ENCODE measurements at regions not wholly inside any gene's neighbourhood (a gene's known extent, or its start where the extent isn't known, plus 50 kb on each side); places are given as distances from the start of the nearest gene placed in this dataset.
"Not testable (repeated sequence)": the region's sequence is repeated elsewhere in the genome, so short reads cannot be mapped to it uniquely, and the experiment has no call there.

GRCh38 chr6:98343004-98343403 lies 491.4 kb upstream of the POU3F2 start:
- no peak for DNase-seq

DNA sequence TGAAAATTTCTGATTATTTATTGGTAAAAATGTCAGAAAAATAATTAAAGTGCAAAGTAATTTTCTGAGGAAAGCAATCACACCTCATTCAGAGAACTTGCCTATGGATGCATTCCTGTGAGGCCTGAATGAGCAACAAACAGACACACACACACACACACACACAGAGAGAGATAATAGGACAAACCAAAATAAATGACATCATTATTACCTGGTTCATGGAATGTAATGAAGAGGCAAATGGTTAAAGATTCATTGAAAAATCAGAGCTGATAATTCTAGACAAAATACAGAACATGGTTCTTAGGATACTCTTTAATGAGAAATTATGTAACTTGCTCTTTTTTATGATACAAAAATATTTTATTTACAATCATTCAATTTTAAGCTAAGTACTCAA lies 490.6 kb upstream of the POU3F2 start:
- no peak for DNase-seq

GRCh38 chr6:98352348-98352747 lies 482.0 kb upstream of the POU3F2 start:
- DNase-seq = no peak

DNA sequence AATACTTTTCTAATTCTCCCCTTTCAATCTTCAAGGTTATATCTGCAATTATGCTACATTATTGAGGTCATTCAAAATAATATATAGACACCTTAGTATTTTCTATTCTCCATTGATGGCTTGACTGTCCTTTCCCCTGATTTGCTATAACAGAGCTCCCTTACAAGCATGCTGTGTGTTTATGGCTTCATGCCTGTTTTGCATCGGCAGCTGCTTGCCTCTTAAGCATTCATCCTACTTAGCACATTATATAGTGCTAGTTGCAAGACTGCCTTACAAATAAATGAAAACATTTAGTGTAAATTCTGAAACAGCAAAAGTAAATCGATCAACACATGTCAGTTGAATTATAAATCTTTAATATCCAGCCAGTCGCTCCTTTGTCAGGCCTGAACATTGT lies 476.2 kb upstream of the POU3F2 start:
- no peak for DNase-seq

DNA sequence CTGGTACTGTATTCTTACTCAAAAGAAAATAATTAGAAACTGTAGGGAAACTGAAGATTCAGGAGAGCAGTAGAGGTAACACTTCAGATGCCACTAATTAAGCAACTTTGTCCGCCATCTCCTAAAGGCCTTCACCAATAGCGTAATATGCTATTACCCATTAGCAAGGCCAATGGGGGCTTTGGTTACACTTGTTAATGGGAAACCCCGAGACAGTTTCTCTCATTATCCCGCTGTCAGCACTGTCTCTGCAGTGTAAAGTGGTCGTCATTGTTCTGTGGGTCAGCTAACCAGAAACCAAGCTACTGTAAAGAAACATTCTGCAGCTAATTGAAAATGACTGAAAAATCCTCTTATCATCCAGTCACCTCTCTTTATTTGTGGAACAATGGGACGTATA lies 468.0 kb upstream of the POU3F2 start:
- no peak for DNase-seq

DNA sequence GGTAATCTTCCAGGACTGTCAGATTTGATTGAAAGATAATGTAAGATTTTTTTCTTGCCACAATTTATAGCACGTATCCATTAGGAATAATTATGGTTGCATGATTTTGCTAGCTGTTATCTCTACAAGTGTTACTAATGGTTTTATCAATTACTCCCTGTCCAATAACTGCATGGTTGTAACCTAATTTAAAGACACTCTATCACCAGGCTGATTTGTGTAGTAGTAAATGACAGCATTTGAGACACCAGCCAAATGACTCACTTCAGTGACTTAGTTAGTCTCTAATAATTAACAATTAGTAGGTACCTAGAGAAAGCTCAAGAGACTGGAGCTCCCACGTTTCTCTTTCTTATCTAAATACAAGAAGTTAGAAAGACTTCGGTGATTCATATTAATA lies 453.8 kb upstream of the POU3F2 start:
- no peak for DNase-seq

DNA sequence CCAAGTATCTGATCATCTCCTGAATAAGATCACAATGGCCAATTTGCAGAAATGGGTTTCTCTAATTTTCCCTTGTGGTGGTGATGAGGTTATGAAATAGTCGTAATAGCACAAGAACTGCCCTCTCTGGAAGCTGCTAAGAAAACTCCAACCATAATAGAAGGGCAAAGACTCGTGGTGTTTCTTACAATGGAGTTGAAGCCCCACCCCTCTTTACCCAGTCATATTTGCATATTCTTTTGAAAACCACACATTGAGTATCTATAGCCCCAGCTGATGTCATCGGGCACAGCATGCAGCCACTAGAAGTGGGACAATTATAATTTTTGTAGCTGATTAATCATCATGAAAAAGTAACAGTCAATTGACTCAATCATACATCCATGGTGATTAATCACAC lies 452.1 kb upstream of the POU3F2 start:
- no peak for DNase-seq

DNA sequence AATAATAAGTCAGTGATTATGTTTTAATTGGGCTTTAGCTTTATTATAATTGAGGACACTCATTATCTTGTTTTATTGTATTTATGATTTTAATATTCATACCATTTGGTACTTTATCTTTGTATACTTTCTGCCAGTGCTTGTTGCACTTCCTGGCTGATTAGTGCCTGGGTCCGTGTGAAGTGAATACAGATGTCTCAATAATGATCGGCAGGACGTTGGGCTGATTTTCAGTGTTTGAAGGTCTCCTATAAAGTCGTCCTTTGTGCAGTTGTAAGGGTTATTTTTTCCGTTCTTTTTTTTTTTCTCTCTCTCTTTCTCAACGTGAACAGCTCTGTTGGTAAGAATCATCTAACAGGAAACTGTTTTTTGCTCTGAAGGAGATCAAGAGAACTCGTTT lies 450.0 kb upstream of the POU3F2 start:
- no peak for DNase-seq

DNA sequence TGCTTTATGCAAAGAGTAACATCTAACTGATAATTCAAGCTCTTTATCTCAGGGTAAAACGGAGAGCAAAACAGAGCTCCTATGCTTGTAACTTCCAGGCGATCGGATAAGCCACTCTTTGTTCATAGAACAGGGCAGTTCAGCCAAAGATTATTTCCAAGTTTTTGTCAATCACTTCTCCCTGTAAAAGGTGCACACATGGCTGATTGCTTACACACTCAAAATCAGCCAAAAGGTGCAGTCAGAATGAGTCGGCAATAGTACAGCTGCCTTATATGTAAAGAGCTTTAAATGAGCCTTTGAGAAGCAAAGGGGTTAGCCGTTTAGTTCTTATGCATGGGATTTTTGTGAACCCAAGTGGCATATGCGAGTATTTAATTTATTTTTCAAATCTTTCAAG lies 449.6 kb upstream of the POU3F2 start:
- DNase-seq = peak; percentile 11

DNA sequence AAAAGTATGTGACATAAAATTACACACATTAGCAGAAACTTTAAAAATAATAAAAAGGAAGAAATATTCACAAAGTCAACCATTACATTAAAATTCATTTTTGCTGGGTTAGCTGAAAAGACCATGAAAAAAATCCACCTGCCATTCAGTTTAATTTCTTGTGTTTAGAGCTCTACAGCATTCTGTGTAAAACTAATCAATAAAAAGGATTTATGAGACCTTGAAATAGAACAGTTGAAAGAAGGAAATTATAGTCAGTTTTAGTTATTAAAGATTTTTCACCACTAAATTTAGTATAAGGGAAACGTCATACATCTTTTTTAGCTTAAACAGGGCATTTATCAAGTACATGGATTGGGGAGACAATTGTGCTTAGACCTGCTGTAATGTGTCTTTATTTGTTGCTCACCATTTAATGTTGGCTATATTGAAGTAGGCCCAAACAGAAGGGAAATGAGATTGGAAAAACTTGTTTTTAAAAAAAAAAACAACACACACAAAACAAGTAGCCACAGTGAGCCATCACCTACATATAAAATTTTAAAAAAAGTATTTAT lies 438.7 kb upstream of the POU3F2 start:
- no peak for DNase-seq

DNA sequence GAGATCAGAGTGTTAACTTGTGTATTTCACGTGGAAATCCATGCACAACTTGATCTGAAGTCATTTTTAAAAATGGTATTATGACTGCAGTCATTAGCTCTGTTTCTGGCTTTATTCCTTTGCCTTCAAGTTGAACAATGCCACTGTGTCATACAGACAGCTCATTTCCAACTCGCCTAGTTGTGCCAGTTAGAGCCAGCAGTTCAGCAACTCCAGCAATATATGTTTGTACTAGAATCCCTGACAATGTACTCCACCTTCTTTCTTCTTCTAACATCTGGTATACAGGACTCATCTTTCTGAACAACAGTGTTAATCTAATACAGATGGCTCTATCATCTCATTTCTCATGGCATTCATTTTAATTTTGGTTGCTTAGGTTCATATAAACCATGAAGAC lies 418.3 kb upstream of the POU3F2 start:
- no peak for DNase-seq

- DNase-seq = not testable (repeated sequence)
Measured at GRCh38 chr6:98416497-98417158, 417.7 kb upstream of the POU3F2 start.

GRCh38 chr6:98433325-98434056 lies 400.9 kb upstream of the POU3F2 start:
- no peak for DNase-seq

DNA sequence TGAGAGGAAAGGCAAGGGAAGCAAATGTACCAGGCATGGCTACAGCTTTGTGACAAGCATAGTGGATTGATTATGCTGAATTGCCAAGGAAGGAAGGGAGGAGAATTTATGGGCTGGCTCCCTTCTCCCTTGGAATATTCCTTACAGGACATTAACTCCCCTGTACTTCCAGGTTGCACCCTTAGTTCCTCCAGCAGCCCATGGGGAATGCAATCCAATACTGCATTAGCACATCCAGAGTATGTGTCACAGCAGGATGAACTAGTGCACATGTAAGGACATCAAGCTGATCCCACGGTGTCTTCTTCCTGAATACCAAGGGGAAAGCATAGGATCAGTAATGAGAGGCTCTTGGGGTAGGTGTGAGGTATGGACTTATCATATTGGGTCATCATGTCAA lies 390.7 kb upstream of the POU3F2 start:
- no peak for DNase-seq

DNA sequence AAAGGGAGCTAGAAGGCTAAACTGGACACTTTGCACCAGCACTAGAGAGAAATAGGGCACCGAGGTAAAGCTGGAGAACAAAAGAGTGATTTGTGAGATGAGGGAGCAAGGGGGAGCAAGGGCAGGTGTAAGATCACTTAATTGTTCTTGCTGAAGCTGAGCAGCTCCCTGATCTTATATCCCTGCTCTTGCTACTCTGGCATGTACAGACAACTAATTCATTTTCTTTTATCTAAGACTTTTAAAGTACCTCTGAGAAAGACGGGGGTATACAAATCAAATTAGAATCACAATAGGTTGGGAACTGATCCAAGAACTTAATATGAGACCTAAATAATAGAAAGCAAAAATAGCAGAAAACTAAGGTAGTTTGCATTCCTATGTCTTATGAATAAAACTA lies 381.7 kb upstream of the POU3F2 start:
- DNase-seq = no peak

- no peak for DNase-seq
Measured at GRCh38 chr6:98454809-98455322, 379.5 kb upstream of the POU3F2 start.

GRCh38 chr6:98458708-98459107 lies 375.7 kb upstream of the POU3F2 start:
- no peak for DNase-seq

GRCh38 chr6:98463038-98464000 lies 371.1 kb upstream of the POU3F2 start:
- no peak for DNase-seq

GRCh38 chr6:98467091-98467490 lies 367.3 kb upstream of the POU3F2 start:
- DNase-seq = no peak

DNA sequence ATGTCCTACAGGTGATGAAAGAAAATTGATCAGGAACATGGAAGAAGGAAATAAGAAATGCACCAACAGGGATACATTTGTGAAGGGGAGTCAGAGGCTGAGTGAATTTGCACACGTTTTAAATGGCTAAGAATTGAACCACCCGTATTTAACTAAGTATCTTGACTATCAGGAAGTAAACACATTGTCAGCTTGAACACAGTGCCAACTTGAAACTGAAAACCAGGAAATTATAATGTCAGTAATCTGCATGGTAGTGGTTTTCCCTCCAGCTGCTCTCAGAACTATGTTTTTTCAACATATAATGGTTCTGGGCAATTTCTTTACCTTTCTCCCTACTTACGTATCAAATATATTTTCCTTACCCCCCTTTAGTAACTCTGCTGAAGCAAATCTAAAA lies 366.5 kb upstream of the POU3F2 start:
- DNase-seq = no peak

DNA sequence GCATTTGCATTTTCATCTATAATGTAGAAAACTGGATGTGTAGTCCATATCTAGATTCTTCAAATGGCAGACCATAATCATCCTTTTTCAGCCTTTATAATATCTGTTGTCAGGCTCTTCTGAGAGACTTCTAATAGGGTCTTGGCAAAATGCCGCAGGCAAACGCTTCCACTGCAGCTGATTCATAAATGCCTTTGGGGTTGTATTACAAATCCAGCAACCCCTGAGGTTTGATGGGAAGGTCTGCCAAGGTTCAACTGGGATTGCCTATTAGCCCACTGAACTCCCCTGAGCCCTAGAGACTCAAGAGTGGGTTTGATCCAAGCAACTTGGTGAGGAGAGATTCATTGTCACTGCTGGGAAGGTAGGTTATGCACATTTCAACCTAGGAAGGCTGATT lies 365.2 kb upstream of the POU3F2 start:
- DNase-seq = no peak

GRCh38 chr6:98470821-98471220 lies 363.6 kb upstream of the POU3F2 start:
- DNase-seq = no peak

GRCh38 chr6:98471444-98471843 lies 362.9 kb upstream of the POU3F2 start:
- no peak for DNase-seq
